ENCODE measurements at regions not wholly inside any gene's neighbourhood (a gene's known extent, or its start where the extent isn't known, plus 50 kb on each side); places are given as distances from the start of the nearest gene placed in this dataset.

DNA sequence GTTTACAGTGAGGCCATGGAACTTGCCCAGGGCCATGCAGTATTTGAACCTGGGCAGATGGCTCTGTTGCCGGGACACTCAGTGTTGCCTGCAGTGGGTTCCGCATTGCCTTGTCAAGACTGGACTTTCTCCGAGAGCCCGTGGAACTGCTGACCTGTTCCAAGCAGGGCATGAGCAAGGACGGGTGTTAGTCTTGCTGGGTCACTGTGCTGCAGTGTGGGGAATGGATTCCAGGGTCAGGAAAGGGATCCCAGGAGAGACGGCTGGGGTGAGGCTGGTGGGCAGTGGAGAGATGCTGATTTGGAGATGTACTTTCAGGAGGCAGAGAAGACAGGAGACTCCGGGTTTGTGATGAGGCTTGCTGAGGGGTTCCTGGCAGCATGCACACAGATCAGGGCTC, 348.7 kb upstream of the HS6ST1 start (continued):
- TF ChIP-seq, protein P1, sequence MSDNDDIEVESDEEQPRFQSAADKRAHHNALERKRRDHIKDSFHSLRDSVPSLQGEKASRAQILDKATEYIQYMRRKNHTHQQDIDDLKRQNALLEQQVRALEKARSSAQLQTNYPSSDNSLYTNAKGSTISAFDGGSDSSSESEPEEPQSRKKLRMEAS (IDR thresholded peaks at IDR 0.05): no peak
- TF ChIP-seq JUND (IDR thresholded peaks at IDR 0.05) (no peak), RXRA (IDR thresholded peaks at IDR 0.05) (no peak), YY1 (IDR thresholded peaks at IDR 0.05) (no peak)

DNA sequence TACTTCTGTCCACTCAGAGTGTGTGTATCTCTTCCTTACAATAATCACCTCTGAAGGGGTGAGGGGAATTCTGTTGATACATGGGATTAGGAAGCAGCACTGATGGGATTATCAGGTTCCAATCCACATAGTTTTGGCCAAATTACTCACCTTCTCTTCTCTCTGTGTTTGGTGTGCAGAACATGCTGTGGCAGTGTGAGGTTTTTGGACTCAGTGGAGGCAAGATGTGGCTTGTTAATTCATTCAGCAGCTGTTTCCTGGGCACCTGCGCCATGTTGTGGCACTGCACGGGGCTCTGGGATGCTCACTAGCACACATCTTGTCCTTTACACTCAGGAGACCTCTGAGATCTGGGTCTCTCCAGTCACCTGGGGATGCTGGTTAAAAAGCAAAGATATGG, 350.3 kb upstream of the HS6ST1 start:
- 79% methylated on average over 2 of the region's 2 CpGs for WGBS
- Histone ChIP-seq H3K36me3 (ENCODE audit: control insufficient read depth in 4 of 4, insufficient read depth in 3 of 4, low read depth in 1 of 4, low read length in 3 of 4) (no peaks in the 10 kb centered on the region), H3K9ac (ENCODE audit: low read depth in 1 of 2, low read length in 2 of 2) (no peak overlapping the region), H3K4me3 (ENCODE audit: low read depth in 1 of 3, low read length in 3 of 3) (no peak overlapping the region), H3K27me3 (ENCODE audit: control insufficient read depth in 4 of 4, insufficient read depth in 4 of 4, low read length in 3 of 4) (no peaks in the 10 kb centered on the region), H3K27ac (ENCODE audit: low read depth in 1 of 2, low read length in 2 of 2) (no peak overlapping the region), H3K9me3 (ENCODE audit: control insufficient read depth in 4 of 4, low read length in 3 of 4) (no peaks in the 10 kb centered on the region), H3K4me1 (ENCODE audit: control insufficient read depth in 4 of 4, insufficient read depth in 4 of 4, low read length in 3 of 4) (no peaks in the 10 kb centered on the region)
- no peak for DNase-seq (ENCODE audit: low spot score)
- TF ChIP-seq EGR1 (IDR thresholded peaks at IDR 0.05; ENCODE audit: low read depth in 2 of 2): no peak
- no peak for TF ChIP-seq JUND (IDR thresholded peaks at IDR 0.05)
- TF ChIP-seq YY1 (IDR thresholded peaks at IDR 0.05): no peak
- TF ChIP-seq, protein P2, sequence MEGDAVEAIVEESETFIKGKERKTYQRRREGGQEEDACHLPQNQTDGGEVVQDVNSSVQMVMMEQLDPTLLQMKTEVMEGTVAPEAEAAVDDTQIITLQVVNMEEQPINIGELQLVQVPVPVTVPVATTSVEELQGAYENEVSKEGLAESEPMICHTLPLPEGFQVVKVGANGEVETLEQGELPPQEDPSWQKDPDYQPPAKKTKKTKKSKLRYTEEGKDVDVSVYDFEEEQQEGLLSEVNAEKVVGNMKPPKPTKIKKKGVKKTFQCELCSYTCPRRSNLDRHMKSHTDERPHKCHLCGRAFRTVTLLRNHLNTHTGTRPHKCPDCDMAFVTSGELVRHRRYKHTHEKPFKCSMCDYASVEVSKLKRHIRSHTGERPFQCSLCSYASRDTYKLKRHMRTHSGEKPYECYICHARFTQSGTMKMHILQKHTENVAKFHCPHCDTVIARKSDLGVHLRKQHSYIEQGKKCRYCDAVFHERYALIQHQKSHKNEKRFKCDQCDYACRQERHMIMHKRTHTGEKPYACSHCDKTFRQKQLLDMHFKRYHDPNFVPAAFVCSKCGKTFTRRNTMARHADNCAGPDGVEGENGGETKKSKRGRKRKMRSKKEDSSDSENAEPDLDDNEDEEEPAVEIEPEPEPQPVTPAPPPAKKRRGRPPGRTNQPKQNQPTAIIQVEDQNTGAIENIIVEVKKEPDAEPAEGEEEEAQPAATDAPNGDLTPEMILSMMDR (IDR thresholded peaks at IDR 0.05; ENCODE audit: low read depth, low read length, missing input control): no peak
- TF ChIP-seq, protein P3, sequence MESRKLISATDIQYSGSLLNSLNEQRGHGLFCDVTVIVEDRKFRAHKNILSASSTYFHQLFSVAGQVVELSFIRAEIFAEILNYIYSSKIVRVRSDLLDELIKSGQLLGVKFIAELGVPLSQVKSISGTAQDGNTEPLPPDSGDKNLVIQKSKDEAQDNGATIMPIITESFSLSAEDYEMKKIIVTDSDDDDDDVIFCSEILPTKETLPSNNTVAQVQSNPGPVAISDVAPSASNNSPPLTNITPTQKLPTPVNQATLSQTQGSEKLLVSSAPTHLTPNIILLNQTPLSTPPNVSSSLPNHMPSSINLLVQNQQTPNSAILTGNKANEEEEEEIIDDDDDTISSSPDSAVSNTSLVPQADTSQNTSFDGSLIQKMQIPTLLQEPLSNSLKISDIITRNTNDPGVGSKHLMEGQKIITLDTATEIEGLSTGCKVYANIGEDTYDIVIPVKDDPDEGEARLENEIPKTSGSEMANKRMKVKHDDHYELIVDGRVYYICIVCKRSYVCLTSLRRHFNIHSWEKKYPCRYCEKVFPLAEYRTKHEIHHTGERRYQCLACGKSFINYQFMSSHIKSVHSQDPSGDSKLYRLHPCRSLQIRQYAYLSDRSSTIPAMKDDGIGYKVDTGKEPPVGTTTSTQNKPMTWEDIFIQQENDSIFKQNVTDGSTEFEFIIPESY (IDR thresholded peaks at IDR 0.05): no peak
- TF ChIP-seq, protein P1 (IDR thresholded peaks at IDR 0.05): no peak
- TF ChIP-seq, protein P4, sequence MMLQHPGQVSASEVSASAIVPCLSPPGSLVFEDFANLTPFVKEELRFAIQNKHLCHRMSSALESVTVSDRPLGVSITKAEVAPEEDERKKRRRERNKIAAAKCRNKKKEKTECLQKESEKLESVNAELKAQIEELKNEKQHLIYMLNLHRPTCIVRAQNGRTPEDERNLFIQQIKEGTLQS (IDR thresholded peaks at IDR 0.05): no peak
- no peak for TF ChIP-seq FOXA1 (IDR thresholded peaks at IDR 0.05)
- TF ChIP-seq TAF1 (conservative IDR thresholded peaks at IDR 0.05): no peak
- TF ChIP-seq HNF4G (IDR thresholded peaks at IDR 0.05): no peak
- TF ChIP-seq, protein P5, sequence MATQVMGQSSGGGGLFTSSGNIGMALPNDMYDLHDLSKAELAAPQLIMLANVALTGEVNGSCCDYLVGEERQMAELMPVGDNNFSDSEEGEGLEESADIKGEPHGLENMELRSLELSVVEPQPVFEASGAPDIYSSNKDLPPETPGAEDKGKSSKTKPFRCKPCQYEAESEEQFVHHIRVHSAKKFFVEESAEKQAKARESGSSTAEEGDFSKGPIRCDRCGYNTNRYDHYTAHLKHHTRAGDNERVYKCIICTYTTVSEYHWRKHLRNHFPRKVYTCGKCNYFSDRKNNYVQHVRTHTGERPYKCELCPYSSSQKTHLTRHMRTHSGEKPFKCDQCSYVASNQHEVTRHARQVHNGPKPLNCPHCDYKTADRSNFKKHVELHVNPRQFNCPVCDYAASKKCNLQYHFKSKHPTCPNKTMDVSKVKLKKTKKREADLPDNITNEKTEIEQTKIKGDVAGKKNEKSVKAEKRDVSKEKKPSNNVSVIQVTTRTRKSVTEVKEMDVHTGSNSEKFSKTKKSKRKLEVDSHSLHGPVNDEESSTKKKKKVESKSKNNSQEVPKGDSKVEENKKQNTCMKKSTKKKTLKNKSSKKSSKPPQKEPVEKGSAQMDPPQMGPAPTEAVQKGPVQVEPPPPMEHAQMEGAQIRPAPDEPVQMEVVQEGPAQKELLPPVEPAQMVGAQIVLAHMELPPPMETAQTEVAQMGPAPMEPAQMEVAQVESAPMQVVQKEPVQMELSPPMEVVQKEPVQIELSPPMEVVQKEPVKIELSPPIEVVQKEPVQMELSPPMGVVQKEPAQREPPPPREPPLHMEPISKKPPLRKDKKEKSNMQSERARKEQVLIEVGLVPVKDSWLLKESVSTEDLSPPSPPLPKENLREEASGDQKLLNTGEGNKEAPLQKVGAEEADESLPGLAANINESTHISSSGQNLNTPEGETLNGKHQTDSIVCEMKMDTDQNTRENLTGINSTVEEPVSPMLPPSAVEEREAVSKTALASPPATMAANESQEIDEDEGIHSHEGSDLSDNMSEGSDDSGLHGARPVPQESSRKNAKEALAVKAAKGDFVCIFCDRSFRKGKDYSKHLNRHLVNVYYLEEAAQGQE (IDR thresholded peaks at IDR 0.05): no peak
- no peak for TF ChIP-seq GABPA (IDR thresholded peaks at IDR 0.05 in 1 of 2, conservative IDR thresholded peaks at IDR 0.05 in 1 of 2)
- TF ChIP-seq RAD21 (IDR thresholded peaks at IDR 0.05): no peak
- no peak for TF ChIP-seq FOXA2 (IDR thresholded peaks at IDR 0.05)
- no peak for TF ChIP-seq NR2F2 (IDR thresholded peaks at IDR 0.05)

Measured in liver (tissue), 8 donors.